Choroid plexus epithelial cell (primary cell): ENCODE measurements at regions not wholly inside any gene's neighbourhood (a gene's known extent, or its start where the extent isn't known, plus 50 kb on each side); places are given as distances from the start of the nearest gene placed in this dataset.

Source experiments
- DNase-seq: peaks from one replicate; pipeline ENCODE4 v3.0.0-alpha.2; 2010; ENCODE audit warnings: low read depth
- H3K4me3 ChIP-seq: 2 replicates; pipeline ENCODE4 v1.5.1; 2011; ENCODE audit warnings: low read depth, mild to moderate bottlenecking, control low read depth, low read length, moderate library complexity
- CTCF ChIP-seq: conservative IDR thresholded peaks from 2 replicates; pipeline ENCODE4 v1.5.1; 2011; ENCODE audit warnings: low read depth, mild to moderate bottlenecking, control low read depth, inconsistent platforms, low read length, moderate library complexity

GRCh38 chr2:120404941-120405758 is 59.2 kb downstream of the INHBB start:
- H3K4me3 ChIP-seq = no peak overlapping the region
- TF ChIP-seq CTCF = no peak
- no peak for DNase-seq

- no peak for TF ChIP-seq CTCF
- H3K4me3 ChIP-seq = no peak overlapping the region
- no peak for DNase-seq
Measured at GRCh38 chr2:120405759-120406099, 59.8 kb downstream of the INHBB start.

- no peak for DNase-seq
- TF ChIP-seq CTCF = no peak
- no peak overlapping the region for H3K4me3 ChIP-seq
Measured at GRCh38 chr2:120406566-120406965, 60.6 kb downstream of the INHBB start.

GRCh38 chr2:120410487-120410886 is 64.6 kb downstream of the INHBB start:
- TF ChIP-seq CTCF = no peak
- no peak overlapping the region for H3K4me3 ChIP-seq
- DNase-seq = no peak

- no peak for TF ChIP-seq CTCF
- no peak for DNase-seq
- no peak overlapping the region for H3K4me3 ChIP-seq
Measured at GRCh38 chr2:120415060-120415459, 69.1 kb downstream of the INHBB start.

- no peak for TF ChIP-seq CTCF
- no peak for DNase-seq
- no peak overlapping the region for H3K4me3 ChIP-seq
Measured at GRCh38 chr2:120415728-120416509, 70.0 kb downstream of the INHBB start.
